ENCODE measurements at regions not wholly inside any gene's neighbourhood (a gene's known extent, or its start where the extent isn't known, plus 50 kb on each side); places are given as distances from the start of the nearest gene placed in this dataset.

- no peak overlapping the region for H3K4me2 ChIP-seq (ENCODE audit: insufficient read depth, low read length)
- H3K79me2 ChIP-seq (ENCODE audit: insufficient read depth, low read length) = no peaks in the 10 kb centered on the region
- no peak overlapping the region for H3K27ac ChIP-seq (ENCODE audit: low read depth, low read length)
- no peaks in the 10 kb centered on the region for H4K20me1 ChIP-seq (ENCODE audit: insufficient read depth, low read length)
- H3K9me3 ChIP-seq (ENCODE audit: low read depth, low read length) = no peaks in the 10 kb centered on the region
- H3K36me3 ChIP-seq (ENCODE audit: insufficient read depth, low read length) = no peaks in the 10 kb centered on the region
- no peak for DNase-seq (ENCODE audit: insufficient read length, low spot score, missing footprints)
- TF ChIP-seq CTCF (IDR thresholded peaks at IDR 0.05; ENCODE audit: extremely low read depth, low read depth, low read length) = no peak
- H3K4me3 ChIP-seq (ENCODE audit: insufficient read depth, low read length) = no peak overlapping the region
- no peaks in the 10 kb centered on the region for H3K27me3 ChIP-seq (ENCODE audit: insufficient read depth, low read length)
- no peak overlapping the region for H2AFZ ChIP-seq (ENCODE audit: low read length)
- H3K4me1 ChIP-seq (ENCODE audit: insufficient read depth, low read length) = peaks cover 24% of the 10 kb centered on the region
These were observed 51.5 kb upstream of the OSBPL3 start for GRCh38 chr7:25031432-25031831.

- H3K27me3 ChIP-seq (ENCODE audit: insufficient read depth, low read length) = no peaks in the 10 kb centered on the region
- no peaks in the 10 kb centered on the region for H4K20me1 ChIP-seq (ENCODE audit: insufficient read depth, low read length)
- no peak overlapping the region for H3K4me2 ChIP-seq (ENCODE audit: insufficient read depth, low read length)
- H3K27ac ChIP-seq (ENCODE audit: low read depth, low read length) = no peak overlapping the region
- no peak overlapping the region for H3K4me3 ChIP-seq (ENCODE audit: insufficient read depth, low read length)
- no peaks in the 10 kb centered on the region for H3K9me3 ChIP-seq (ENCODE audit: low read depth, low read length)
- H3K36me3 ChIP-seq (ENCODE audit: insufficient read depth, low read length) = no peaks in the 10 kb centered on the region
- no peak for DNase-seq (ENCODE audit: insufficient read length, low spot score, missing footprints)
- H2AFZ ChIP-seq (ENCODE audit: low read length) = no peak overlapping the region
- H3K79me2 ChIP-seq (ENCODE audit: insufficient read depth, low read length) = no peaks in the 10 kb centered on the region
- peaks cover 28% of the 10 kb centered on the region for H3K4me1 ChIP-seq (ENCODE audit: insufficient read depth, low read length)
- no peak for TF ChIP-seq CTCF (IDR thresholded peaks at IDR 0.05; ENCODE audit: extremely low read depth, low read depth, low read length)
These were observed 51.0 kb upstream of the OSBPL3 start for GRCh38 chr7:25031007-25031406.
